K562 (cell line): ENCODE measurements at regions not wholly inside any gene's neighbourhood (a gene's known extent, or its start where the extent isn't known, plus 50 kb on each side); places are given as distances from the start of the nearest gene placed in this dataset.

Experiments used
- ATAC-seq: fragments of 200-7000 bp; cut with Tn5 transposase; 3 replicates; pipeline ENCODE4 v1.9.1; 2020; ENCODE audit warnings: moderate library complexity
- BruUV-seq: library from RNA; stranded (reverse); fragments of 400-500 nt; replicated peaks from 2 replicates; lab custom pipeline; 2021; lab: Mats Ljungman, UMichigan
- CTCF ChIA-PET: fragments of 300-600 bp; formaldehyde crosslinking; extraction: SDS; loops from one replicate; lab custom pipeline; 2021; ENCODE audit warnings: low intra/inter-chr PET ratio; lab: Yijun Ruan, JAX
- POLR2A ChIA-PET: fragments of 300-600, 350-650 bp; sonication (Branson Sonifier 250); formaldehyde crosslinking; extraction: SDS; loops from one replicate; lab custom pipeline; 2021; ENCODE audit warnings: antibody characterized with exemption, inconsistent platforms; lab: Yijun Ruan, JAX
- DNase-seq, 4 experiments: peaks; one replicate each; pipeline versions ENCODE4 v3.0.0 to v3.0.0-alpha.2; 2011 to 2018; ENCODE audit warnings: low spot score in 3 of 4, mixed read lengths in 3 of 4; ENCODE audit errors: extremely low read depth in 1 of 4
- FAIRE-seq: peaks from 2 replicates; lab custom pipeline; 2011; peaks lifted over from hg19 to GRCh38; lab: Jason Lieb, UNC
- H2AFZ ChIP-seq: 2 replicates; pipeline ENCODE4 v1.6.0; 2011; ENCODE audit warnings: low read depth, low read length, control low read depth, inconsistent platforms
- H3K27ac ChIP-seq: fragments of 200-600 bp; 3 replicates; pipeline ENCODE4 v1.8.0; 2011; ENCODE audit warnings: low read depth, mild to moderate bottlenecking, control low read depth, inconsistent platforms, low read length, moderate library complexity, mixed read lengths; ENCODE audit errors: extremely low read depth
- H3K27me3 ChIP-seq, 2 experiments: fragments of 300-600 bp in 1 of 2; 2 replicates in 1 of 2; 3 replicates in 1 of 2; pipeline versions ENCODE4 v1.6.0 to v1.8.0; 2011; ENCODE audit warnings: inconsistent platforms in 2 of 2, low read length in 2 of 2, mild to moderate bottlenecking in 1 of 2, mixed read lengths in 1 of 2, moderate library complexity in 1 of 2; ENCODE audit not compliant: control insufficient read depth in 2 of 2, insufficient read depth in 2 of 2
- H3K36me3 ChIP-seq: fragments of 300-600 bp; 3 replicates; pipeline ENCODE4 v1.8.0; 2011; ENCODE audit warnings: mild to moderate bottlenecking, low read length, inconsistent platforms; ENCODE audit not compliant: control insufficient read depth, insufficient read depth
- H3K4me1 ChIP-seq, 2 experiments: fragments of 200-600 bp in 1 of 2; replicated peaks in 1 of 2; 2 replicates in 1 of 2; 3 replicates in 1 of 2; pipeline versions ENCODE4 v1.5.1 to v1.8.0; 2011; ENCODE audit warnings: inconsistent platforms in 2 of 2, low read length in 2 of 2, mild to moderate bottlenecking in 1 of 2, mixed read lengths in 1 of 2, moderate library complexity in 1 of 2; ENCODE audit not compliant: control insufficient read depth in 2 of 2, insufficient read depth in 2 of 2
- H3K4me2 ChIP-seq: 2 replicates; pipeline ENCODE4 v1.6.1; 2011; ENCODE audit warnings: low read length, control low read depth, inconsistent platforms, mixed read lengths; ENCODE audit not compliant: insufficient read depth
- H3K4me3 ChIP-seq: fragments of 200-600 bp; sonication (generic), shearing (Covaris generic); 2 replicates; pipeline ENCODE4 v1.5.1; 2016; ENCODE audit warnings: control low read depth, inconsistent platforms
- H3K79me2 ChIP-seq: fragments of 200-600 bp; 3 replicates; pipeline ENCODE4 v1.8.0; 2011; ENCODE audit warnings: low read length, inconsistent platforms; ENCODE audit not compliant: control insufficient read depth, insufficient read depth
- H3K9ac ChIP-seq, 2 experiments: 2 replicates each; pipeline versions ENCODE4 v1.6.0 to v1.6.1; 2011; ENCODE audit warnings: low read depth in 2 of 2, low read length in 2 of 2, control low read depth in 1 of 2, inconsistent platforms in 1 of 2, mild to moderate bottlenecking in 1 of 2, mixed read lengths in 1 of 2; ENCODE audit not compliant: insufficient read depth in 1 of 2
- H3K9me1 ChIP-seq: one replicate; pipeline ENCODE4 v1.6.0; 2011; ENCODE audit warnings: inconsistent platforms, mild to moderate bottlenecking, low read length, moderate library complexity; ENCODE audit not compliant: control insufficient read depth, insufficient read depth
- H3K9me3 ChIP-seq: replicated peaks from 2 replicates; pipeline ENCODE4 v1.5.1; 2011; ENCODE audit warnings: low read depth, low read length, inconsistent platforms; ENCODE audit not compliant: control insufficient read depth, insufficient read depth
- H4K20me1 ChIP-seq: replicated peaks from 2 replicates; pipeline ENCODE4 v1.6.1; 2011; ENCODE audit warnings: low read length, inconsistent platforms, mixed read lengths; ENCODE audit not compliant: control insufficient read depth, insufficient read depth
- CTCFL ChIP-seq: IDR thresholded peaks from 2 replicates; pipeline ENCODE4 v1.6.1; 2011; ENCODE audit warnings: borderline replicate concordance, low read depth, mild to moderate bottlenecking, moderate library complexity, low read length; ENCODE audit not compliant: insufficient read depth, poor library complexity, severe bottlenecking
- KHSRP ChIP-seq: fragments of 450-650 bp; IDR thresholded peaks from 2 replicates; pipeline ENCODE4 v1.6.1; 2017
- MAFG ChIP-seq: fragments of 450-650 bp; conservative IDR thresholded peaks from 2 replicates; pipeline ENCODE4 v1.6.1; 2016; ENCODE audit warnings: missing genetic modification characterization, missing compliant biosample characterization
- MXI1 ChIP-seq: IDR thresholded peaks from 2 replicates; pipeline ENCODE4 v1.6.1; 2011; ENCODE audit warnings: low read depth, mild to moderate bottlenecking, improper control_type of control experiment, low read length
- NONO ChIP-seq, 2 experiments: fragments of 200-400 bp in 1 of 2; fragments of 450-650 bp in 1 of 2; formaldehyde crosslinking in 1 of 2; IDR thresholded peaks; 2 replicates each; pipeline ENCODE4 v1.6.1; 2017; ENCODE audit warnings: low read depth in 2 of 2, mild to moderate bottlenecking in 2 of 2, moderate library complexity in 2 of 2, low read length in 1 of 2
- RCOR1 ChIP-seq, 2 experiments: IDR thresholded peaks; 2 replicates each; pipeline ENCODE4 v1.6.1; 2012; ENCODE audit warnings: low read depth in 2 of 2, low read length in 2 of 2, borderline replicate concordance in 1 of 2, improper control_type of control experiment in 1 of 2
- SMARCA5 ChIP-seq: fragments of 450-650 bp; IDR thresholded peaks from 2 replicates; pipeline ENCODE4 v1.6.1; 2016
- SP1 ChIP-seq: sonication (generic); formaldehyde crosslinking; IDR thresholded peaks from 2 replicates; pipeline ENCODE4 v1.8.1; 2022; ENCODE audit warnings: mild to moderate bottlenecking, missing genetic modification reagents
- USF1 ChIP-seq: sonication (generic); formaldehyde crosslinking; IDR thresholded peaks from 2 replicates; pipeline ENCODE4 v1.9.0; 2022; ENCODE audit warnings: mild to moderate bottlenecking, missing genetic modification reagents
- WGBS: fragments of 100-300 bp; shearing (Covaris generic); methylation state at CpG from one replicate; pipeline ENCODE4 v1.1.6; 2016; ENCODE audit warnings: low coverage, mixed read lengths; ENCODE audit not compliant: insufficient coverage; ENCODE audit errors: missing lambda C conversion rate; 5-methylcytosine and 5-hydroxymethylcytosine counted together
- in situ Hi-C: fragments of 300-500 bp; cut with MboI; formaldehyde crosslinking; loops from 4 replicates; pipeline ENCODE4 v1.15.0; 2018; ENCODE audit warnings: inconsistent platforms, mixed read lengths
- intact Hi-C: fragments of 100-400 bp; cut with micrococcal nuclease; formaldehyde crosslinking; loops from 2 replicates; pipeline ENCODE4 v1.14.2; 2022
- TF ChIP-seq, protein P1 (sequence below): fragments of 450-650 bp; IDR thresholded peaks from 2 replicates; pipeline ENCODE4 v1.6.1; 2016; ENCODE audit warnings: mild to moderate bottlenecking
- TF ChIP-seq, protein P2 (sequence below): sonication (generic); formaldehyde crosslinking; IDR thresholded peaks from 2 replicates; pipeline ENCODE4 v1.5.0; 2020; ENCODE audit warnings: missing genetic modification reagents
- TF ChIP-seq, protein P3 (sequence below): sonication (generic); formaldehyde crosslinking; IDR thresholded peaks from 2 replicates; pipeline ENCODE4 v1.8.1; 2022; ENCODE audit warnings: missing genetic modification reagents

GRCh38 chr21:35351434-35351833, 302.3 kb upstream of the RUNX1 start:
- no peak for ATAC-seq

More at GRCh38 chr21:35351434-35351833, 302.3 kb upstream of the RUNX1 start:
- Histone ChIP-seq H3K36me3 (no peaks in the 10 kb centered on the region), H3K9me1 (no peaks in the 10 kb centered on the region), H3K4me2 (no peak overlapping the region), H3K27ac (no peak overlapping the region), H3K4me1 (peaks cover 0 to 15% of the 10 kb centered on the region in 2 experiments; a peak in 3 of 5 replicates)
- no peak for FAIRE-seq
- intact Hi-C loops (no loop called here), in situ Hi-C loops (no loop called here)
- BruUV-seq, result no TSS peak
- 19% methylated on average over 1 of the region's 1 CpG for WGBS
- POLR2A ChIA-PET, result interaction anchor here (1.0 kb wide), 1 partner anchor 9 kb away, joined by 7 read pairs; no protein-coding TSS in a partner anchor
- TF ChIP-seq SMARCA5 (no peak), NONO (IDR thresholded peaks at IDR 0.05; ENCODE audit: low read depth in 2 of 2, low read length in 1 of 2) (no peak), RCOR1 (IDR thresholded peaks at IDR 0.05; ENCODE audit: borderline replicate concordance in 1 of 2, low read depth in 2 of 2, low read length in 2 of 2) (no peak), CTCFL (no peak), KHSRP (no peak), USF1 (CRISPR knock-in tag) (0 out of 2 replicates have a peak, but pooled peaks have one; percentile 7), MAFG (no peak), SP1 (CRISPR knock-in tag) (no peak), MXI1 (no peak)
- TF ChIP-seq, protein P1, sequence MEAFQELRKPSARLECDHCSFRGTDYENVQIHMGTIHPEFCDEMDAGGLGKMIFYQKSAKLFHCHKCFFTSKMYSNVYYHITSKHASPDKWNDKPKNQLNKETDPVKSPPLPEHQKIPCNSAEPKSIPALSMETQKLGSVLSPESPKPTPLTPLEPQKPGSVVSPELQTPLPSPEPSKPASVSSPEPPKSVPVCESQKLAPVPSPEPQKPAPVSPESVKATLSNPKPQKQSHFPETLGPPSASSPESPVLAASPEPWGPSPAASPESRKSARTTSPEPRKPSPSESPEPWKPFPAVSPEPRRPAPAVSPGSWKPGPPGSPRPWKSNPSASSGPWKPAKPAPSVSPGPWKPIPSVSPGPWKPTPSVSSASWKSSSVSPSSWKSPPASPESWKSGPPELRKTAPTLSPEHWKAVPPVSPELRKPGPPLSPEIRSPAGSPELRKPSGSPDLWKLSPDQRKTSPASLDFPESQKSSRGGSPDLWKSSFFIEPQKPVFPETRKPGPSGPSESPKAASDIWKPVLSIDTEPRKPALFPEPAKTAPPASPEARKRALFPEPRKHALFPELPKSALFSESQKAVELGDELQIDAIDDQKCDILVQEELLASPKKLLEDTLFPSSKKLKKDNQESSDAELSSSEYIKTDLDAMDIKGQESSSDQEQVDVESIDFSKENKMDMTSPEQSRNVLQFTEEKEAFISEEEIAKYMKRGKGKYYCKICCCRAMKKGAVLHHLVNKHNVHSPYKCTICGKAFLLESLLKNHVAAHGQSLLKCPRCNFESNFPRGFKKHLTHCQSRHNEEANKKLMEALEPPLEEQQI, result no peak
- TF ChIP-seq, protein P2, sequence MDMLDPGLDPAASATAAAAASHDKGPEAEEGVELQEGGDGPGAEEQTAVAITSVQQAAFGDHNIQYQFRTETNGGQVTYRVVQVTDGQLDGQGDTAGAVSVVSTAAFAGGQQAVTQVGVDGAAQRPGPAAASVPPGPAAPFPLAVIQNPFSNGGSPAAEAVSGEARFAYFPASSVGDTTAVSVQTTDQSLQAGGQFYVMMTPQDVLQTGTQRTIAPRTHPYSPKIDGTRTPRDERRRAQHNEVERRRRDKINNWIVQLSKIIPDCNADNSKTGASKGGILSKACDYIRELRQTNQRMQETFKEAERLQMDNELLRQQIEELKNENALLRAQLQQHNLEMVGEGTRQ (CRISPR knock-in tag), result peak; percentile 61; the same call in 1 of the 2 replicates
- TF ChIP-seq, protein P3, sequence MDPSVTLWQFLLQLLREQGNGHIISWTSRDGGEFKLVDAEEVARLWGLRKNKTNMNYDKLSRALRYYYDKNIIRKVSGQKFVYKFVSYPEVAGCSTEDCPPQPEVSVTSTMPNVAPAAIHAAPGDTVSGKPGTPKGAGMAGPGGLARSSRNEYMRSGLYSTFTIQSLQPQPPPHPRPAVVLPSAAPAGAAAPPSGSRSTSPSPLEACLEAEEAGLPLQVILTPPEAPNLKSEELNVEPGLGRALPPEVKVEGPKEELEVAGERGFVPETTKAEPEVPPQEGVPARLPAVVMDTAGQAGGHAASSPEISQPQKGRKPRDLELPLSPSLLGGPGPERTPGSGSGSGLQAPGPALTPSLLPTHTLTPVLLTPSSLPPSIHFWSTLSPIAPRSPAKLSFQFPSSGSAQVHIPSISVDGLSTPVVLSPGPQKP (CRISPR knock-in tag), result no peak
- TF ChIP-seq, all 486 proteins: peak for 2
- H3K79me2 ChIP-seq, result no peaks in the 10 kb centered on the region
- CTCF ChIA-PET, result no interaction called here
- no peak overlapping the region for H2AFZ ChIP-seq
- no peaks in the 10 kb centered on the region for H3K9me3 ChIP-seq
- no peak overlapping the region for H3K4me3 ChIP-seq
- H3K27me3 ChIP-seq, result no peaks in the 10 kb centered on the region; a peak in 1 of 5 replicates
- DNase-seq, result no peak
- H3K9ac ChIP-seq, result no peak overlapping the region
- no peaks in the 10 kb centered on the region for H4K20me1 ChIP-seq
